HG02885 (cell line): ENCODE measurements at regions not wholly inside any gene's neighbourhood (a gene's known extent, or its start where the extent isn't known, plus 50 kb on each side); places are given as distances from the start of the nearest gene placed in this dataset.

ENCODE experiments used
- ATAC-seq: cut with Tn5 transposase; IDR thresholded peaks from one replicate; pipeline ENCODE4 v1.9.1; 2021; ENCODE audit warnings: mild to moderate bottlenecking; ENCODE audit not compliant: unreplicated experiment, poor library complexity

DNA sequence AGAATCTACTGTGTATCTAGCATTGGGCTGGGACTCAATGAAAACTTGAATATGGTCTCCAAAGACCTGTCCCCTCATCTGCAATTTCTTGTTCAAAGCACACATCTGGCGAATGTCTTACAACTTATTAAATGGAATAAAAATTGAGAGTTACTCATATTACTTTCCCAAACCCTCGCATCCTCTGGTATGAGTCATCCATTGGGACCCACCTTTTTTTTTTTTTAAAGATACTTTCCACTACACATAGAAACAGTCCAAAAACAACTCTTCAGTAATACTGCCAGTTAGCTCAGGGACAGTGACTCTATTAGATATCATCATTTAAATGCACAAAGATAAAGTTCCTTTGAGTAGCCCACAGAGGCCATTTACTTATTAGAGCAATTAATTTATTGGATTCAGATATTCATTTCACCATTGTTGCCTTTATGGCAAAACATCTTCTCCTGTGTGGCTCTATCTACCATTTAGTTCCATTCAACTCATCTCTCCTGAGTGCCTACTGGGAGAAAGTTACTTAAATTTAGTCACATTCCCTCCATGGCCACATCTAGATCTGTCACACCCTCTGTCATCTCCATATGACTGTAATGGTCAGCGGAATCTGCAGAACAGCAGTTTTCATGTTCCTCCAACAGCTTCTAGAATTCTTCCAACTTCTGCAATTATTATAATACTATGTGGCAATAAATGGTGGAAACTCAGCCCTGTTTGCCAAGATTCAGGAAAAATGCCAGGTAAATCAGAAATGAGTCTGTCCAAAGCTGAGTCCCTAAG lies 77.9 kb upstream of the ARHGEF3 start:
- ATAC-seq = no peak

DNA sequence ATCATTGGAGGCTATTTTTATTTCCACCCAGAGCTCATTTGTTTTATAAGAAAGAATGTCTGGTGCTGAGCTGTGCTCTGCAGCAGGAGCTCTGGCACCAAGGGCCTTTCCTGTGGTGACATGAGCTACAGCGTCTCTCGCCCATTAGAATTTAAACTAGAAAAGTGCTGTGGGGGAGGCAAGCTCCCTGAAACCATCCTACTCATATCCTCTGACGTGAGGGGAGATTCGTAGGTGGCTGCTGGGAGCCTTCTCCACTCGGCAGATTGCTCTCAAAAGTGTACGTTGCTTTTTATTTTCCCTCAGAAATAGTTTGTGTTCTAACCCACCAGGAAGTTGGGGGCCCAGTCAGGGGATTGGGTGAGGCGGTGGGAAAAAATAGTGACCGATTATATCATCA lies 76.3 kb upstream of the ARHGEF3 start:
- ATAC-seq = no peak

DNA sequence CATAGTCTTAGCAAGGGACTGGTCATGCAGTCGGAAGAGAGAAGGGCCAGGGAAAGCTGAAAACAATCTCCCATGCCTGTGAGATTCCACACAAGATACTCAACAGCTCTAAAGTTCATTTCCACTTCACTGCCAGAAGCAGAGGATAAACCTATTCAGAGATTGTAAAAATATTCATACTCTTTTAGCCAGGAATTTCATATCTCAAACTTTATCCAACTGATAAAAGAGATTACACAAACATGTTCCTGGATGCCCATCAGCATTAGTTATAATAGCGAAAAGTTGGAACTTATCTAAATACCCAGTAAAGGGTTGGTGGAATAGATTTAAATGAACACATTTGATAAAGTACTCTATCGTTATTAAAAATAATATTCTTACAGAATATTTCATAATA lies 75.2 kb upstream of the ARHGEF3 start:
- no peak for ATAC-seq

DNA sequence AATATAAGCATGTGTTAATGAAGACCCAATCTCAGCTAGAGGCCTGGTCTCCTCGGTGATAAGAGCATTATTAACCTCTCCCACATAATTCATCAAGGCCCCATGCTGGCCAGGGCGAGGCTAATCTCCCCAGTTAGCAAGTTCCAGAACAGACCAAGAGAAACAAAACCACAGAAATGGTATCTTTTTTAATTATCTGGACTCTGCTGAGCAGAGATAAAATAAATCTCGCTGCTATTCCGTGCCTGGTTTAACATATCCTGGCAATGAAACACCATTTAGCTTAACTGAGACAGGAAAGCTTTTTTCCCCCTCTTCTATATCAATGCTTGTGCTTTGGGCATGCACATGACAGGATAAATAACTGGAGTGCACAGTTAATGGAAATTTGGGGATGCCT lies 72.5 kb upstream of the ARHGEF3 start:
- ATAC-seq = no peak

DNA sequence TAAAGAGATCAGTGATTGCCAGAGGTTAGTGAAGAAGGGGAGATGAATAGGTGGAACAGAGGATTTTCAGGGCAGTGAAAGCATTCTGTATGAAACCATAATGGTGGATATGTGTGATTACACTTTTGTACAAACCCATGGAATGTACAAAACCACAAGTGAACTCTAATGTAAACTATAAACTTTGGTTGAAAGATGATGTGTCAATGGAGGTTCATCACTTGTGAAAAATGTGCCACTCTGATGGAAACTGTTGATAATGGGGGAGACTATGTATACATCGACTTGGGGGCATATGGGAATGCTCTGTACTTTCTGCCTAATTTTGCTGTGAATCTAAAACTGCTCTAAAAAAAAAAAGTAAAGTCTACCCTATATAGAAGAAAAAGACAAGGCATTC lies 68.7 kb upstream of the ARHGEF3 start:
- ATAC-seq = no peak

DNA sequence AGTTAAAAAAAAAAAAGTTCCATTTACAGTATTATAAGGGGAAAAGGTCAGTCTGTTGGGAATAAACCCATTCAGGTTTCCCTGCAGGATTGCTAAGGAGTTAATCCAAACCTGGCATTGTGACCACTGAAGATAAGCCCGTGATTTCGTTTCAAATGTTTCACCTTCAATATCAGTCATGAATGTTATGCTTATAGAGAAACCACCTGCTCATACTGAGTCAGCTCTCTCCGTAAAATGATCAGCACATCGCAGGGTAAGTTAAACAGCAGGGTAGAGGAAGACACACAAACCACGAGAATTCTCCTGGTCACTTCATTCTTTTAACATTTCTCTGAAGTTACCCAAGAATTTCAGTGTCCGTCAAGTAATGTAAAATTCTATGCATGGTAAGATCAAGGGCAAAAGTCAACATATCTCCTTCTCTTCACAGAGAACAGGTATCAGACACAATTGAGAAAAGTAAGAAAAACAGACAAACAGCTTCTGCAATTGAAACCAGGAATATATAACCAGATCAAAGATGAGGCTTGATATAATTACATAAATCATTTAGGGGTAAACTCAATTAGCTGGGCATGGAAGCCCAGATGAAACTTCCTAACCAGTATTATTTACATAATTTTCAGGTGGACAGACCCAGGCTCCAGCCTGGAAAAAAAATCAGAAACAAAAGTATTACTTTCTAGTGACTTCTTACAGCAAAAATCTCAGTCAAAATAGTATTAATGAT lies 67.6 kb upstream of the ARHGEF3 start:
- no peak for ATAC-seq

DNA sequence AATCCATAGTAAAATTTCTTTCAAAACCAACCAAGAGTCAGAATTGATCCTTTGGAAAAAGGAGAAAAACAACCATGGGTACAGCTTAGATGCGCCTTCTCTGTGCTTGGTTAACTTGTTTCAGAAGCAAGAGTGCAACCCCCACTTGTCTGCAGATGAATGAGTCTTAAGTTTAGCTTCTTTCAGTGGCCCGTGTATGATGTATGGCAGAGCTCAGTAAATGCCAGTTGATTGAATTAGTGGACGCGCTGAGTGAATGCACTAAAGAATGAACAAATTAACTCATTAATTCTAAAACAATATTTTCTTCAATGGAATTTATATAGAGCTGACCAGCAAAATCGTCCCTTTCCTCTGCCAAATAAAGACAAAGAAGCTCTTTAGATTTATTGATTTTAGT lies 67.0 kb upstream of the ARHGEF3 start:
- no peak for ATAC-seq

DNA sequence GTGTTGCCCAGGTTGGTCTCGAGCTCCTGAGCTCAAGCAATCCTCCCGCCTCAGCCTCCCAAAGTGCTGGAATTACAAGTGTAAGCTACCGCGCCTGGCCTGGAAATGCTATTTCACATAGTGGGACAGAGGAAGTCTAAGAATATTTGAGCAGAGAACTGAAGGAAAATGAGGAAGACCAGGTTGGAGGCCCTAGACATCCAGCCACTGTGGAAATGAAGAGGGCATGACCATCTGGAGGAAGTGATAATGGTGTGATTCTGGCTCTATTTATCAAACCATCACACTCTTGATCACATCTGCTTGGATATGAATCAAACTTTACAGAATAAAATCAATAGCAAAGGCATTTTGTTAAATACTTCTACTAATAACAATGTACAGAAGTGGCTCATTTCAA lies 65.9 kb upstream of the ARHGEF3 start:
- no peak for ATAC-seq

DNA sequence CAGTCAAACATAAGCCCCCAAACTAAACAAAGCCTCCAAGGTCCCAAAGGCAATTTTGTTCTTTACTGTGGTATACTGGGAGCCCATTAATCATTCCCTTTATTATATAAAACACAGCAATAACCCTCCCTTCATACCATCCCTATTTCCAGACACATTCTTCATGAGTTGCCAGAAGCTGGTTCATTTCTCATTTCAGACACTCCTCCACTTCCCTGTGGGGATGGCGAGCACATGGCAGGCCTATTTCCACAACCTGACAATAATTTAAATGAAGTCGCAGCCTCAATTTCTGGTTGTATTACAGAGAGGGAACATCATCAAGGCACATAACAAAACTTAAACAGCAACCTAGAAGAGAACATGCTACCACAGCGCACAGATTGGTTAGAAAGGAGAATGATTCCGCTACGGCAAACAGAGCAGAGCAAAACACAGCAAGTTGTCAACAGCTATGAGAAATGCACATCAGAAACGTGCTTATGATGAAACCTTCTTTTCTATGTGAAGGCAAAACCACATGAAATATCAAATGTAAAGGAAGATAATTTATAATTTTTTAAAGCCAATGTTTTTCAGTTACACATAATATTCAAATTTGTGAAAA lies 63.3 kb upstream of the ARHGEF3 start:
- ATAC-seq = no peak

DNA sequence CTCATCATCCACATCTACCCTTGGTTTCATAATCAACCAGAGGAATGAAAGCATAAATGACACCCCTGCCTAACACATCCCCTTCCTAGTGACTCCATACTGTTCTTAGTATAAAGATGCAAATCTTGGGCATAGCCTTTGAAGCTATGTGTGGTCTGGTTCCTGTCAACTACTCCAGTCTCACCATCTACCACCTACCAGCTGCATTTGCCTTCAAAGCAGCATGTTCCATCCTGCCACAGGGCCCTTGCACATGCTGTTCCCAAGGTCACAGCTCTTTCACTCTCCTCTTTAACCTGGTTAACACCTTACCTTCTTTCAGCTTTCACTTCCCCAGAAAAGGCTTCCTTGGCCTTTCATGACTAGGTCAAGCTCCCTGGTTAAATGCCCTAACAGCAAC lies 62.3 kb upstream of the ARHGEF3 start:
- ATAC-seq = no peak

DNA sequence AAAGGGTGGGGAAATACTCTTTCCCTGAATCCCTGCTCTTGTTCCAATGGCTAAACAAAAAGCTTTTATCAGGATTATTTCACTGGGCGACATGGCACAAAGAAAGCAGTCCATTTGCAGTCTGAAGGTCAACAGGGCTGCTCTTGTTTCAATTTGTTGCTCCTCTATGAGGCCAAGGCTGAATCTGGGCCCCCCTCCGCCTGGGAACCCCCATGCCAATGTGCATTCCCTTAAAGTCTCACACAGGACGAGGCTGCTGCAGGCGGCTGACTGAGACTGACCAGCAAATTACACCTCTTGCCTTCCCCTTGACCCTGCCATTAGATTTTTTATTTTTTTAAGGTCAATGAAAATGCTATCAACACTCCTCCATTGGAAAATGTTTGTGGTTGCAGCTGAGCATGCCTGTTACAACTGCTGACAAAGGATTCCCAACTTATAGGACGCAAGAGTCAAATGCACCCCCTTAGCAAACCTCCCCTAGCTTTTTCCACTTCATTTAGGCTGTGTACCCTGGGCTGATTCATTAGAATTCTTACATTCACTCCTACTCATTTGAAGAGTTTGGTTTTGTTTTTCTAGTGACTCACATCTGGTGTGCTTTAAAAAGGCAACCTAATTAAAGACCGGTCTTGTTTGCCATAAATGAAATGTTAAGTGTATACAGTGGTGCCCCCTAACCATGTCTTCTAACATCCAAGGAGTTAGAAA lies 60.8 kb upstream of the ARHGEF3 start:
- peak; percentile 67 for ATAC-seq

DNA sequence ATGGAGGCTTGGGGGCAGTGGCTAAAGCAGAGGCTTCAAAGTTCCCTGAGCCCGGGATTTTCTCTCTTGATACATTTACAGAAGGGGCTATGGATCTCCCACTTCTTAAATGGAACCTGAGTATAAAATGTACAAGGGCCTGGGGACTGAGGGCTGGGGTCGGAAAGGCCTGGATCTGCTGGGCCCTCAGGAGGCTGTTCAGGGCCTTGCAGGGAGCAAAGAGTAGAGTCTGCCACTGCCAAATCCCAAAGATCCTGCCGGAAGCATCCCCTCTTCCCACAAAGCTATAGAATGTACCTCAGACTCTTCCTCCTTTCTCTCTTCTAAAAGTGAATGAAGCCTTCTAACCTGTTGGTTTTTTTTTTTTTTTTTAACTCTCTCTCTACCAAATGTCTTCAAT lies 59.8 kb upstream of the ARHGEF3 start:
- no peak for ATAC-seq

DNA sequence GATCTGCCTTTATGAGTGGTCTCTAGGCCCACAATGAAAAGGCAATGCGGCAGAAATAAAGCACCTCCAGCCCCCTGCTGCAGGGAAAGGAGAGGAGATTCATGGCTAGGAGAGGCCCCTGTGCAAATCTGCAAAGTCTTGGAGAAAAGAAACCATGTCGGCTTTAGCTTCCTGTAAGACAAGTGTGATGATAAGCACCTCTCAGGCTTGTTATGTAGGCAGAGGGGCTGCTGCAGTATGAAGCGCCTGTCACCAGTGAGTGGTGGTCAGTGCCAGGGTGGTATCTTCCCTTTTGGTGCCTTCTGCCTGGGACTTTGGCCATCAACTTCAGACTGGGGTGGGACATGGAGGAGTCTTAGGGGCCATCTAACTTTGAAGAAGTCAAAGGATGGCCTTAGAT lies 59.2 kb upstream of the ARHGEF3 start:
- no peak for ATAC-seq

DNA sequence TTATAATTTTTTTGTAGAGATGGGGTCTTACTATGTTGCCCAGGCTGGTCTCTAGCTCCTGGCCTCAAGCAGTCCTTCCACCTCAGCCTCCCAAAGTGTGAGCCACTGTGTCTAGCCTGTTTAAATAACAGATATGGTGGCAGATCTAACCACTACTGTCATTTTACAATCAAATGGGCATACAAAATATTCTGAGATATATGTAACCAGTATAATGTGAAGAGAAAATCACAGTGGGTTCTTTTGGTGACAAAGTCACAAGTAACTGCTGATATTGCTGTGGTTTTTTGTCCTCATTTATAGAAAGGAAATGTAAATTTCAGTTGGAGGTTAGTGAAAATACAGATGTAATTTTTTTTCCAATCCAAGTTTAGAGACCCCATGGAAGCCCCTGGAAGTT lies 58.6 kb upstream of the ARHGEF3 start:
- ATAC-seq = no peak

DNA sequence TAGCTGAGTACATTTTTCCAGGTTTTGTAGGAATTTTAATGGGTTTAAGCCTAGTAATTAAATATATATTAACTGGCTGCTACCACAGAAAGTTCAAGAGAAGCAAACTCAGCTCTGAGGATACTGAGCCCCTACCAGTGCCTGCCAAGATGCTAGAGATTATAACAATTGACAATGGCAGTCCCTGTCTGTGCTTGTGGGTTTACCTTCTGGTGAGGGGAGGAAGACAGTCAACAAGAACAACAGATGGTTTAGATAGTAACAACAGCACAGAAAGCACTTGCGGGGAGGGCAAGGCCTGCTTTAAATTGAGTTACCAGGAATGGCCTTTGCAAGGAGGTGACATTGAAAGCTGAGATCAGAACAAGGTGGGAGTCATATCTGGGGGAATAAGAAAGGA lies 56.6 kb upstream of the ARHGEF3 start:
- ATAC-seq = no peak

DNA sequence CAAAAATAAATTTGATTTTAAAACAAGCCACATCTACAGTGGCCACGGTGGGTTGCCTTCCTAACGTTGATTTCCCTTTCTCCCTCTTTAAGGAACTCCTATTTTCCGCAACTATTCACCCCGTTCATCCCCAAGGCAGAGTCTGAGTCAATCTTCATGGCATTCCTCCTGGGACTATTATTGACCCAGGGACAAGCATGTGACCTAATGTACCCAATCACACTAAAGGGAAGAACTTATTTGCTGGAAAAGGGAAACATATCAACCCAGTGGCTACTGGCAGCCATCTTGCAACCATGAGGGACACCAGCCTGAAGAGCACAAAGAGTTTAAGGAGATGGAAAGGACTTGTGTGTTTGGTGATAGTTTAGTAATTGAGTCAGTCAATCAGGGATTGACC lies 55.4 kb upstream of the ARHGEF3 start:
- no peak for ATAC-seq

DNA sequence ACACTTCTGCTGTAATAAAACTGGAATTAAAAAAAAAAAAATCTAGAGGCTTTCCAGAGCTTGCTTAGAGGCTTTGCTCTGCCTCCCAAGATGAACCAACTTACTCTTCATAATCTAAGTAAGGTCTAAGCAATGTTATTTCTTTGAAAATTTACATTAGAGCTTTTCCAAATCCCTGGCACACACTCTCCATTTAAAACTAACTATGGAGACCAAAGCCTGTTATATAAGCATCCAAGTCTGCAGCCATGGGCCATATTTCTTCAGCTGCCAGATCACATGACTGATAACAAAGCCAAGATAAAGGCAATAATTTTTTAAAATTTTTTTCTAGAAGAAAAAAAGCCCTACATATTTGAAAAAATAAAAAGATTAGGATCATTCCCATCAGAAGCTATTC lies 55.0 kb upstream of the ARHGEF3 start:
- ATAC-seq = no peak

DNA sequence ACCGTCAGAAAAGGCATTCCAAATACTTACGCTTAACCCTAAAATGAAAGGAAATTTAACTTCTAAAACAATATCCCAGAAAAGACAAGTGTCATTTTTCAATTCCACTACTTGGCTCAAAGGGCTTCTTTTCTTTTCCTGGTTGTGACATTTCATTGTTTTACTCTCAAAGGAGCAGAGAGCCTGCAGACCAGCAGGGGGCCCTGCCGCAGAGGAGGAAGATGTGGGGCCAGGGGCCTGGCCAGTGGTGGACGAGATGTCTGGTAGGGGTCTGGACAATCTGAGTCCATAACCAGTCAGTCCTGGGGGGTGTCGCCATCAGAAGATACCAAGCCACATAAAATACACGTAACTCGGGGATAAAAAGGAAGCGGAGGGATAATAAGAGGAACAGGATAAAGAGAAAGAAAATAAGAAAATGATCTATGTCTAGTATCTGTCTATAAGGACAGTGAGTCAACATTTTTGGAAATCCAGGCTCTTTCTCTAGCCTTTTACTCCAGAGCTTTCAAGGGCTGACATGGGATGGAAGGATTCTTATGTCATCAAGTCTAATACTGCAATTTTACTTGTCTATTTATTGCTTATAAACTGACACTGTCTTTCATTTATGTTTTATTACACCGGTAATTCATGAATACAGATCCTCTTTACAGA lies 54.2 kb upstream of the ARHGEF3 start:
- ATAC-seq = no peak

DNA sequence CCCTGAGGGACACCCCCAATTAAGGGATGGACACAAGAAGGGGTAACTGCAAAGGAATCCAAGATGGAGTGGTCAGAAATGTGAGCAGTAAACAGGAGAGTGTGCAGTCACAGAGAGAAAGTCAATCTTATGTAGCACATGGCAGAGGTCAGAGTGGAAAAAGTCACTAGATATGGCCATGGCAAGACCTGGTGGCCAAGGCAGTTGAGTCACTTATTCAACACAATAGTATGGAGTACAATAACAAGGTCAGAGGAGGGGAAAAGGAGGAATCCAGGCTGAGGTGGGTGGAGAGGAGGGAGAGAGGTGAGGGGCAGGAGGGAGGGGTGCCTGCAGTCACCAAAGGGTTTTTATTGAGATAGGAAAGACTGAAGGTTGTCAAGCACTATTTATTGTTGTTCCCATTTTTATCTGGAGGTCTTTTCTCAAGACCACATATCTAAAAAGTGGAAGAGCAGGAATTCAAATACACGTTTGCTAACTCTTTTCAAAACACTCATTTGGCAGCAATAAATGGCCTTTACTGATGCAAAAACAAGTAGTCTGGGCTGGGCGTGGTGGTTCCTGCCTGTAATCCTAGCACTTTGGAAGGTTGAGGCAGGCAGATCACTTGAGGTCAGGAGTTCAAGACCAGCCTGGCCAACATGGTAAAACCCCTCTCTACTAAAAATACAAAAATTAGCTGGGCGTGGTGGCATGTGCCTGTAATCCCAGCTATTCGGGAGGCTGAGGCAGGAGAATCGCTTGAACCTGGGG lies 53.3 kb upstream of the ARHGEF3 start:
- ATAC-seq = no peak
